CD4-positive, alpha-beta T cell treated with Interleukin-6 for 4 hours (primary cell): ENCODE measurements at regions not wholly inside any gene's neighbourhood (a gene's known extent, or its start where the extent isn't known, plus 50 kb on each side); places are given as distances from the start of the nearest gene placed in this dataset.
"Not testable (repeated sequence)": the region's sequence is repeated elsewhere in the genome, so short reads cannot be mapped to it uniquely, and the experiment has no call there.

Experiments
- DNase-seq: peaks from one replicate; pipeline ENCODE4 v3.0.0-alpha.2; 2020; ENCODE audit warnings: mixed read lengths

DNA sequence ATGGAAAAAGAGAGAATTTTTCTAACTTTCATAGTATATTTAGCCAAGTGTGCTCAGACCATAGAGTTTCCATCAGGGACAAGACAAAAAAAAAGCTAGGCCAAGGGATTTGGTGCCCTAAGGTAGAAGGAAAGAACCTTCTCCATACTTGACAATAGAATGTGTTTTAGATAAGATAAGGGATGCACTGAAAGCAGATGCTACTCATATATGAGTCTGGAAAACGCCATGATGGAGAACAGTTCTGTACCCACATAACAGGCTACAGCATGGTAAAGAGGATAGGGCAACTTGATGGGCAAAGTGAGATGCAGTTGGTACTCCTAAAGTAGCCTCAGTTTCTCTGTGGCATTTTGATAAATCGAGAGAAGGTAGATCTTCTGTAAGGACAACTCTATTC, 216.4 kb upstream of the NECTIN3 start:
- no peak for DNase-seq

DNA sequence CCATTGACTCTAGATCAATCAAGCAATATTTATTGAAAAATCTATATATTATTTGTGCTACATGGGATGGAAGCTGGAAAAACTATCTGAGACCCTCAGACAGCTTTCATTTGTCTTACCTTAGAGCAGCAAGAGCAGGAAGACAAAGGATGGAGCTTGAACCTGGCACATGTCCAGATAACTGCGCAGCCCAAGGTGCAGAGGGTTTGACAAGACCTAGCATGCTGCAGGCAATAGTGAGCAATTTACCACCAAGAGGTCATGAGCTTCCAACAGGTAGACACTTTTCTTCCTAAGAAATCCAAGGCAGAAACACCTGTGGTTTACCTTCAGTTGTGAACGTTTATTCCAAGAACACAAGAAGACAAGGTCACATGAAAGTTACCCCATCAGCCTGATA, 214.7 kb upstream of the NECTIN3 start:
- no peak for DNase-seq

DNA sequence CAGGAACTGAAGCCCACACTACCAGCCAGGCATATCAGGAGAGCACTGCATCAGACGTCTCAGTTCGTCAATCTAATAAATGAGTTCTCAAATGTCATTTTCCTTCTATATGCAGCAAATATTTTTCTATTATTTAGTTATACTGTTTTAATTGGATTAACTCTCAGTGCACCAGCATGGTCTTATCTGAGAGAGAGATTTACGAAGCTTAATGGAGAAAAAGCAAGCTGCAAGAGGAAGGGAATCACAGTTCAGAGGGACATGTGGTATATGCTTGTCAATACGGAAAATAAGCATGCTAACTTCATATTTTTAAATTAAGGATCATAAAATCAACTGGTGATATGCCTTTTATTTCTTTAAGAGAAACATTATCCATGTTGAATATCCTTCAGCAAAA, 213.1 kb upstream of the NECTIN3 start:
- no peak for DNase-seq

DNA sequence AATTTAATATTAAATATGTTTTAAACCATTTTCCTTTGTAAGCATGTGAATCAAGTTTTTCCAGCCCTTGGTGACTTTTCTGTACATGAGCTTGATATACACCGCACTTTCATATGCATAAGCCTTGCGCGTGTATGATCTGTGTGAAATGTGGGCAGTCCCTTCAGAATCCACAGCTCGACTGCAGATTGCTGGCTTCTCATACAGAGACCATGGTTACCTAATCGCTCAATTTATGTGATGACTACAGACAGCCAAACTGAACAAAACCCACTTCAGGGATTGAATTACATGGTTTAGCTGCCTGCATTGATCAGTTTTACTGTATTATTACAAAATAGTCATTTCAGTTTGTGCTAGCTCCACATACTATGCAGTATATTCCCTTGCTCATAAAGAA, 212.3 kb upstream of the NECTIN3 start:
- DNase-seq: no peak

DNA sequence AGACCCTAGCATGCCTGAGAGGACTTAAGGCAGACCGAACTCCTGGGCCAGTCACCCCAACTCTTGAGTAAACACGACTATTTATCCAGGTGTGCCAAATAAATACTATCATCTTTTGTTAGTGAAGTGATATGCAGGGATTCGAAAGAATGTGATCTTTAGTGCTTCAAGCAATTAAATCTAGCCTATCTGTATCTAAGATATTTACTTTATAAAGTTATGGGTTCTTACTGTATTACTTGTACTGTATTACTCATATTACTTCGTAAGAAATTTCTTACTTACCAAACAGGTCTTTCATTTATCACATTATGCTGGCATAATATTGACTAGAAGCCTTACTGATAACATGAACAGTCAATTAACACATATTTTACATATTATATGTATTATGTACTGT, 211.6 kb upstream of the NECTIN3 start:
- no peak for DNase-seq

DNA sequence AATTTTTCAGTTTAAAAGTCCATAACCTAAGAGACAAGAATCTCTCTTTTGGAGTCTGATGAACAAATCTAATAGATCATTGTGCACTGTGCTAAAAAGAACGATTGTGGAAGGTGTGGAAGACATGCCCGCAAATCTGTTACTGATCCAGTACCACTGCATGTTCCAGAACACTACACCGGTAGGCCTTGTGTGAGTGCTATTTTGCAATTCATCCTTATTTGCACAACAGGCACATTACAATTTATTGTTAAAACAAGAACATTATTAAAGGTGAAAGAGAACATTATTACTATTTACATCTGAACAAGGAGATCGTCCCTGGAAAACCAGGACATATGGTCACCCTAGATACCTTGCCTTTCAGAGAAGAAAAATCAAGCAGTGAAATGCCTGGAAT, 205.7 kb upstream of the NECTIN3 start:
- DNase-seq: no peak

DNA sequence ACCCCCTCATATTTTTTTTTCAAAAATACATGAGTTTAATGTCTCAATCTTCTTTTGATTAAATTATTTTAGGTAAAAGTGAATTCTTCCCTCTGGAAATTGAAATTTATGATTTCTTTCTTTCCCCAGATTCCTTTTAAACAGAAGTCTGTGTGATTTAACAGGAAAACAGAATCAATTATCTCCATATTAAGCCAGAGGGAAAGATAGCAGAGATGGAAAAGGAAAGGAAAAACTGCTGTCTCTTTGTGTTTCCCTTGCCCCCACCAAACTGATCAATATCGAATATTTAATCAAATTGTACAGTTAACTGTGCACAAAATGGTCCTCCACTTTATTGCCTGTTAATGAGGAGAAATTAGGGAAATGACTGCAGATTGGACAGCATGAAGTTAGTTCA, 203.5 kb upstream of the NECTIN3 start:
- no peak for DNase-seq

DNA sequence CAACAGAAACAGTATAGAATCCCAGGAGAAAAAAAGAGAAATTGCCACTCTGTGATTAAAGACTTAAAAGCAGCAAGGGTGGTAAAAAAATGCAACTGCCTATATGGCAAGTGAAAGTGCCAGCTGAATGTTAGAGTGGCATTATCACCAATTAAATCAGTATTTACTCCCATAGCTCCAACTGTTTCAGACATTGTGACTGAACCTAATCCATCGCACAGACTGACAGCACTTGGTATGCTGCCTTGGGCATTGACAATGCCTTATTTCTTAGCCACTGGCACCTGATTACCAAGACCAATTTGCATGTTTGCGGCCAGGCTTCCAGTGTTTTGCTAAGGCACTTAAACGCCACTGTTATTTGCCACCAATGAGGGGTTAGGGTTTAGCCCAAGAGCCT, 201.9 kb upstream of the NECTIN3 start:
- DNase-seq: no peak

DNA sequence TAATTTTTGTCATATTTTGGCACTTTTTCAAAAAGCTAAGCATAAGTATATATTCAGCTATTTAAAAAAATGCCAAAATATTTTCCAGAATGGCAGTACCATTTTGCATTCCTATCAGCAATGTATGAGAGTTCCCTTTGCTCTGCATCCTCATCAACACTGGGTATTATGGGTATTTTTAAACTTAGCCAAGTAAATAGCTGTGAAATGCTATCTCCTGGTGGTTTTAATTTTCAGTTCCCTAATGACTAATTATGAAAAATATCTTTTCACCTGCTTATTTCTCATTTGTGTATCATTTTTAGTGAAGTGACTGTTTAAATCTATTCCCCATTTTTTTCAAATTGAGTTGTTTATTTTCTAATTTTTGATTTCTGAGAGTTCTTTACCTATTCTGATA, 199.7 kb upstream of the NECTIN3 start:
- no peak for DNase-seq

DNA sequence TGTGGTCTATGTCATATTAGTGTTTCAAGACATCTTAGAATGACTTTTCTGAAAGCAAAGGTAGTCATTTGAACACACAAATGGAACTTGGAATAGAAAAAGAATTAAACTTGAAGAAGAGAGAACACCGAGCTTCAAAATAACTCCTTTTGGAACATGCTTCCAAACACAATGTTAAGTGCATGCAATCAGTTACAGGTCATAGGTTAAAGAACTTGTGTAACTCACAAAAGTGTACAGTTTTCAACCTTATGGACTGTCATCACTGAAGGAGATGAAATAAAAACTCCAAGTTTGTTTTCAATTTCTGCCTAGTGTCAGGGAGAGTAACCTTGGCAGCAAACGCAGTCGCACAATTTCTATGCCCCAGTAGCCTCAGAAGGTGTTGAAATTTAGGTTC, 192.9 kb upstream of the NECTIN3 start:
- no peak for DNase-seq

DNA sequence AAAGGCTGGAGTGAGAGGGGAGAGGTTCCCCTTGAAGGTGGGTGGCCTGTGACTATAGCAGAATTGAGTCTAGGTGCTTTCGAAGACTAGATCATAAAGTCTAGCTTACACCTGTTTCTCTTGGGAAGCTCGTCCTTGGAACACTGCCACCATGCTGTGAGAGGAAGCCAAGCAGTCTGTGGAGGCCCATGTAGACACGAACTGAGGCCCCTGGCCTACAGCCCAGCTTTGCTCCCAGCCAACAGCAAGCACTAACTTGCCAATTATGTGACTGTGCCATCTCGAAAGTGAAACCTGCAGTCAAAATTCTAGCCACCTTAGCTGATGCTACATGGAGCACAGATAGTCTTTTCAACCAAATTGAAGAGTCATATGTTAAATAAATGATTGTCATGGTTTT, 190.5 kb upstream of the NECTIN3 start:
- no peak for DNase-seq

DNA sequence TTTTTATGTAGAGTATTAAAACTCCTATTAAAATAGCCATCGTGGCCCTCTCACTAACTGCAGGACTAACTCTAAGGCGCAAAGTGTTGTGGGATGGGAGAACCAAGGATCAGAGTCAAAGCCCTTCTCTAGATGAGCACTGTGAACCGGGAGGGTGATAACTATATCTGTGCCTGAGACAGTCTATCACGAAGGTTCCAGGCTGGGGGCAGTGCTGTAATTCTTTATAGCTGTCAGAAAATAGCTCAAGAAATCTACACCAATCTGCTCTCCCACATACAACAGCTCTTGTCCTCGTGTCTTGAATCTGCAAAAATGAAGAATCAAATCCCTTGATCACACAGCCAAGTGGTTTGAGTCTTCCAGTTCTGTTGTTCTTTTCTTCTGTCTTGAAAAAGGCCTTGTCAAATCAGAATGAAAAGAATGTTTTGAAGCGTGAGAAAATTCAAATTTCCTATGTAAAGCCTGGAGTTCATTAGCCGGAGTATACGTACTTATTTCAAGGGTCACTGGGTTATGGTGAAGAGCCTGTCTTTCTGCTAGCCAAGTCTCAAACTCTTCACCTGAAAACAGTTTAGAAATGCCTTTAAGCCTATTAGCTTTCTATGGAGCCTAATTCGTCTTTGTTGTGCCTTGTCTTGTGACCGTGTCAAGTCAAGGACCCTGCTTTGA, 185.3 kb upstream of the NECTIN3 start:
- DNase-seq: no peak

DNA sequence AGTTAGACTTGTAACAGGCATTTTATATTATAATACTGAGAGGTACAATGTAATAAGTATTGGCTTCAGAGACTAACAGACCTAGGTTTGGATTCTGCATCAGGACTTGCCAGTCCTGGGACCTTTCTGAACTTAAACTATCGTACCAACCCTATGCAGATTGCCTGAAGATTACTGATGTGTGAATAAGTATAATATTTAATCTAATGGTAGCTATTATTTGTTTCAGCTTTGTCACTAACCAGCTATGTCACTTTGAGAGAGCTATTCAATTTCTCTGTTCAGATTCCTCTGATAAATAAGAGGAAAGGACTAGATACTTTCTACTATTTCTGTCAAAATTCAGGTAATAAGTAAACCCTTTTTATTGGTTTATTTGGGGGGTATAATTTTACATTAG, 184.4 kb upstream of the NECTIN3 start:
- no peak for DNase-seq

DNA sequence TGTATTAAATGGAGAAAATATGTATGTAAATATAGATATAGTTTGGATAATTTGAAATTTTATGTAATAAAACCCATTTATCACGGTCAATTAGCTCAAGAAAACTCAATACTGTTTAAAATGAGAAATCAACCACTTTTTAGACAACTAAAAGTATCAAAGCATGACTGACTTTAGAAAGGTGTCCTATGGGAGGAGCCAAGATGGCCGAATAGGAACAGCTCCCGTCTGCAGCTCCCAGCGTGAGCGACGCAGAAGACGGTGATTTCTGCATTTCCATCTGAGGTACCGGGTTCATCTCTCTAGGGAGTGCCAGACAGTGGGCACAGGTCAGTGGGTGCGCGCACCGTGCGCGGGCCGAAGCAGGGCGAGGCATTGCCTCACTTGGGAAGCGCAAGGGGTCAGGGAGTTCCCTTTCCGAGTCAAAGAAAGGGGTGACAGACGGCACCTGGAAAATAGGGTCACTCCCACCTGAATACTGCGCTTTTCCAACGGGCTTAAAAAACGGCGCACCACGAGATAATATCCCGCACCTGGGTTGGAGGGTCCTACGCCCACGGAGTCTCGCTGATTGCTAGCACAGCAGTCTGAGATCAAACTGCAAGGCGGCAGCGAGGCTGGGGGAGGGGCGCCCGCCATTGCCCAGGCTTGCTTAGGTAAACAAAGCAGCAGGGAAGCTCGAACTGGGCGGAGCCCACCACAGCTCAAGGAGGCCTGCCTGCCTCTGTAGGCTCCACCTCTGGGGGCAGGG, 182.8 kb upstream of the NECTIN3 start:
- not testable (repeated sequence) for DNase-seq

DNA sequence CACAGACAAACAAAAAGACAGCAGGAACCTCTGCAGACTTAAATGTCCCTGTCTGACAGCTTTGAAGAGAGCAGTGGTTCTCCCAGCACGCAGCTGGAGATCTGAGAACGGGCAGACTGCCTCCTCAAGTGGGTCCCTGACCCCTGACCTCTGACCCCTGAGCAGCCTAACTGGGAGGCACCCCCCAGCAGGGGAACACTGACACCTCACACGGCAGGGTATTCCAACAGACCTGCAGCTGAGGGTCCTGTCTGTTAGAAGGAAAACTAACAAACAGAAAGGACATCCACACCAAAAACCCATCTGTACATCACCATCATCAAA, 182.3 kb upstream of the NECTIN3 start:
- DNase-seq: not testable (repeated sequence)

DNA sequence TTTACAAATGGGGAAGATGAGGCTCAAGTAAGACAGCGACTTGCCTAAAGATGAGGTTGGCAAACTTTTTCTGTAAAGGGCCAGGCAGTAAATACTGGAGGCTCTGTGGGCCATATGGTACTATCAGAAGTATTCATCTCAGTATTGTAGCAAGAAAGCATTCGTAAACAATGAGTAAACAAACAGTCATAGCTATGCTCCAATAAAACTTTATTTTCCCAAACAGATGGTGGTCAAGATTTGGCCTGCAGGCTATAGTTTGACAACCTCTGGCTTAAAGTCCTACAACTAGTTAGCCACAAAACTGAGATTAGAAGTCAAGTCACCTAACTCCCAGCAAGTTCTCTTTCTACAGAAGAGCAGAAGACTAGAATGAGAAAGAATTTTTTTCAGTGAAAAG, 177.0 kb upstream of the NECTIN3 start:
- DNase-seq: no peak

DNA sequence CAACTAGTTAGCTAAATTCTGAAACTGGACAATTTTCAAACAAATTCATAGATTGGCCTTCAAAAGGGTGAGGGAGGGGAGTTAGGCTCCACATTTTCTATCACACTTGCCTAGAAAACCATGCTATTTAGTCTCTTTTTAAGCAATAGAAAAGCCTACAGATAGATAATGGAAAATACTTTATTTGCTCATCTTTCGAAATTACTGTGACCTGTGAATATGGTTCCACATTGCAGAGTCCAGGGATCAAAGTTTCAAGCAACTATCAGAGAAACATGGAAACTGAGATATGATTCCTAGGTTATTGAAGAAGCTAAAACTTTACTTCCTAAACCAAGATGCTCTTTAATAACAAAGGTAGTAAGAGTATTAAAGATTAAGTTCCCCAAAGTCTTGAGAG, 176.6 kb upstream of the NECTIN3 start:
- no peak for DNase-seq

DNA sequence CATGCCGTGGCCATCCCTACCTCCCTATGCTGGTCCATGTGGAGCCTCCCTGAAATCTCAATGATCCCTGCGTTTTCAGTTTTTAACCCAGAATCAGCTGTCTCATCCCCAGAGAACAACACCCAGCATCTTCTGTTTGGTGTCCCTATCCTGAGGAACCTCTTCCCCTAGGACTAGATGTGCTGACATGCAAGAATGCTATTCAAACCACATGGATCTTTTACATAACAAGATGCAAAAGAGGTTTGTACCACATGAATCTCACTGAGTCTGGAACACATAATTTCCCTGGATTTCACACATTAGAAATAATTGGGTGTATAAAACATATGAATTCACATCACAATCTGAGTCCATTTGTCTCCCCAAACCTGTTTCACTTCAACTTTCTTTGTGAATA, 174.6 kb upstream of the NECTIN3 start:
- DNase-seq: no peak

DNA sequence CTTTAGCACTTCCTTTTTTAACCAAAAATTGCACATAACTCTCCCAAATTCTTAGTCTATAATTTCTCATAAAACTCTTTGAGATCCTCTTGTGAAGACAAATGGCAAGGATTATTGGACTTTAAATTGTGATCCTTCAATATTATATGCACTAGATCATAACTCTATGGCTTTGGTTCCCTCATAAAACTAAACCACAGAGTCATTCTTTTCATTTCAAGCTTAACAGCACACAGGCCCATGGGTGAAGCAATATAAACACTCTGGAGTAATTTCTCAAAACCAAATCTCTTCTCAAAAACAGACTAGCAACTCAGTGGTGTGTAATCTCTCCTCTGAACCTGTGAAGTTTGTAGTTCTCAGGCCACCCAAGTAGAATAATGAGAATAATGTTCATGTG, 171.0 kb upstream of the NECTIN3 start:
- DNase-seq: no peak

DNA sequence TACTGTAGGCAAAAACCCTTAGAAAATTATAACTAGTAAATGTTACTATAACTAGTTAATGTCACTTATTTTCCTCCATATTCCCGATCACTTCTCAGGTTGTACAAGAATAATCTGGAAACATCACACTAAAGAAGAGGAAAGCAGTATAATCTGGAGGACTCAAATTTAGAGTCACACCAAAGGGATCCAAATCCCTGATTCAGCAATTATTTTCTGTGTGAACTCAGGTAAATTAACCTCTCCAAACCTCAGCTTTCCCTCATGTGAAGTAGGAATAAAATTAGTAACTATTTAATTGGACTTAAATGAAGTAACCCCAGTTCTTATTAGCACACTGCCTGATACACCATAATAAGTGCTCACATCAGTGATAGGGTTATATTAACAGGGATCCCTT, 170.1 kb upstream of the NECTIN3 start:
- no peak for DNase-seq

DNA sequence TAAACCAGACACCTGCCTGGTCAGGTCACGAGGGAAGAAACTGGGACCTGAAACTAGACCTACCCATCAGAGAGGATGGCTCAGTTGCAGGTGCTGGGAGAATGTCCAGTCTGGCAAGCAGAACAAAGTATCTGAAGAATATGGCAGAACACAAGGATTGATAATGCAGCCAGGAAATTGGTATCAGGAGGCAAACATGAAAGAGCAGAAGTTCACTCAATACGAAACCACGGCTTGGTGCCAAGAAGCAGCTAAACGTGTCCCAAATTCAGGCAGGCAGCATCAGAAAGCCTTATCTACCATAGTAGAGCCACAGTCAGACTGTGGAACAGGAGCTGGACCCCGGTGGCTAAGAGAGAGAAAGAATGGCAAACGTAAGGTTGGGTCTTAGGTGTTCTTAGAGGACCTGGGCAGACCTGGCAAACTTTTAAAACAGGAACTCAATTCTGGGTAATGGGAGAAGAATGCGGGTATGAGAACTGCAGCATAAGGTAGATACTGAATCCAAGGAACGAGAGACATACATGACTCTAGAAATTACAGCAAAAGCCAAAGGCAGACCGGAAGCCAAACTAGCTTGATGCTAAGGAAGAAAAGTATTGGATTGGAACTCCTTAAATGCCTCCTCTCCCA, 169.0 kb upstream of the NECTIN3 start:
- DNase-seq: no peak

DNA sequence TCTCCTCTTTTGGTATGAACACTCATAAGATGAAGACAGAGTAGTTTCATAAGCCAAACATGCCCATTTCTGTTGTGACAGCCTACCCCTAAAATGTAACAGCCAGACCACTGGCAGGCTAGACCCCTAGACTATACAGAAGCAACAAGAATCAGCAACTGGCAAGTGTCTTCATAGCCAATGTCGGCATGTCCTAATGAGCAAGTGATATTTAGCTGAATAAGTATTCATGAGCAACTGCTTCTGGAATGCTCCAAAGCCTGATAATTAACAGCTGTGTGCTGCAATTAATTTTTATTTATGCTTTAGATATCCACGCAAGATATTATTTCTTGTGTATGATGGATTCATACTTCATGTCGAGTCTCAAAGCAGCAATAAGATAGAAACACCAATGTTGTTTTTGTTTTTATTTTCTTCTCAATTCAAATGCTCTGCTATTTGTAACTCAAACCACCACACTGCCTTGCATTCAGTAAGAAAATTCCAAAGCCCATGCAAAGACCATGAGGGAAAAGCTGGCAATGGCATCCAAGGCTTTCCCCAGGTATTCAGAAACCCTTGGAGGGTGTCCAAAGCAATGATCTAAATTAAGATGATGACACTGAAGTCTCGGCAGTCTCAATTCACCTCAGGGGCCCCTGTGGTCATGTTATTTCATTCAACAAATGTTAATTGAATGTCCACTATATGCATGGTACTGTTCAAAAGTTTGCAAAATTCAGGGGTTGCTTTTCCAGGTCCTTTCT, 167.7 kb upstream of the NECTIN3 start:
- no peak for DNase-seq

DNA sequence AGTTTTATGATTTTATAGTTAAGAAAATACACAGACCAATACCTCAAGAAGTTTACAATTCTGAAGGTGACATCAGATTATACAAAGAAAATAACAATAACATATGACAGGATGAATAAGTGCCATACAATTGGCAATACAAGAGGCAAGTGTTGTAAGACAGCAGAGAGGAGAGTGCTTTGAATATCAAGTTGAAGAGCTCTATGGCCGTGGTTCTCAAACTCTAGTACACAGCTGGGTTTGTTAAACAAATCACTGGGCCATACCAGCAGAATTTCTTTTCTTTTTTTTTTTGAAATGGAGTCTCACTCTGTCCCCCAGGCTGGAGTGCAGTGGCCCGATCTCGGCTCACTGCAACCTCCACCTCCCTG, 167.1 kb upstream of the NECTIN3 start:
- no peak for DNase-seq

DNA sequence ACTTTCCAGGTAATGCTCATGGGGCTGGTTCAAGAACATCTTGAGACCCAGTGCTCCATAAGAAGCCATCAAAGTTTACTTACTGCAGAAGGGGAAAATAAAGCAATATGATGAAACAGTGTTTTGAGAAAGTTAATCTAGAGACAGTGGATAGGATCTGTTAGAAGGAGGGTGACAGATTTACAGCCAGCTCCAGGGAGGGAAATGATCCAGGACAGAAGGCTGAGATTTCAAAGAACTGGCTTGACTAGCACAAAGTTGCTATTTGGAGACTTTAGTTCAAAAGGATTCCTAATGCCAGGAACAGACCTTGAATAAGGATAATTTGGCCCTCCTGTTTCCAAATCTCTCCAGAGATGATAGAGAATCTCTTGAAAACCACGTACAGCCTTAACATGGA, 166.5 kb upstream of the NECTIN3 start:
- no peak for DNase-seq
